ENCODE measurements at regions not wholly inside any gene's neighbourhood (a gene's known extent, or its start where the extent isn't known, plus 50 kb on each side); places are given as distances from the start of the nearest gene placed in this dataset.

GRCh38 chr5:5616247-5616895 lies 193.9 kb downstream of the ICE1 start:
- H3K4me1 ChIP-seq (ENCODE audit: low read depth) = peaks cover 5% of the 10 kb centered on the region
- no peaks in the 10 kb centered on the region for H3K9me3 ChIP-seq (ENCODE audit: low read depth)
- no peak overlapping the region for H3K4me3 ChIP-seq
- no peak overlapping the region for H3K27ac ChIP-seq
- H3K36me3 ChIP-seq = no peaks in the 10 kb centered on the region
- no peaks in the 10 kb centered on the region for H3K27me3 ChIP-seq
- peak; percentile 3 to 18 for DNase-seq (ENCODE audit: low read depth in 1 of 2, low spot score in 1 of 2)
- TF ChIP-seq, protein P1, sequence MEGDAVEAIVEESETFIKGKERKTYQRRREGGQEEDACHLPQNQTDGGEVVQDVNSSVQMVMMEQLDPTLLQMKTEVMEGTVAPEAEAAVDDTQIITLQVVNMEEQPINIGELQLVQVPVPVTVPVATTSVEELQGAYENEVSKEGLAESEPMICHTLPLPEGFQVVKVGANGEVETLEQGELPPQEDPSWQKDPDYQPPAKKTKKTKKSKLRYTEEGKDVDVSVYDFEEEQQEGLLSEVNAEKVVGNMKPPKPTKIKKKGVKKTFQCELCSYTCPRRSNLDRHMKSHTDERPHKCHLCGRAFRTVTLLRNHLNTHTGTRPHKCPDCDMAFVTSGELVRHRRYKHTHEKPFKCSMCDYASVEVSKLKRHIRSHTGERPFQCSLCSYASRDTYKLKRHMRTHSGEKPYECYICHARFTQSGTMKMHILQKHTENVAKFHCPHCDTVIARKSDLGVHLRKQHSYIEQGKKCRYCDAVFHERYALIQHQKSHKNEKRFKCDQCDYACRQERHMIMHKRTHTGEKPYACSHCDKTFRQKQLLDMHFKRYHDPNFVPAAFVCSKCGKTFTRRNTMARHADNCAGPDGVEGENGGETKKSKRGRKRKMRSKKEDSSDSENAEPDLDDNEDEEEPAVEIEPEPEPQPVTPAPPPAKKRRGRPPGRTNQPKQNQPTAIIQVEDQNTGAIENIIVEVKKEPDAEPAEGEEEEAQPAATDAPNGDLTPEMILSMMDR (IDR thresholded peaks at IDR 0.05; ENCODE audit: low read depth, low read length) = no peak

DNA sequence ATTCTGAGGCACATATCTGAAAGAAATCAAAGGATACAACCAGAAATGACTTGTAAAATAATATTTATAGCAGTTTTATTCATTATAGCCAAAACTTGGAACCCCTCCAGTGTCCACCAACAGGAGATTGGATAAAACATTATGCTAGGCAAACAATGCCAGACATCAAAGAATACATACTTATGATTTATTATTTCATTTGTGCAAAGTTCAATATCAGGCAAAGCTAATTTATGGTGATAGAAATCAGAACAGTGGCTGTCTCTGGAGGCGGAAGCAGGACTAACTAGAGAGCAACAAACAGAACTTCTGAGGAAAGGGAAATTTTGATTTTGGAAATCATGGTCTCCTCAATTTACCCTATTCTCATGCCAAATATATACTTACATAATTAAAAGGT lies 193.1 kb downstream of the ICE1 start:
- TF ChIP-seq, protein P1 (IDR thresholded peaks at IDR 0.05; ENCODE audit: low read depth, low read length) = no peak
- no peak for DNase-seq (ENCODE audit: low read depth in 1 of 2, low spot score in 1 of 2)
- Histone ChIP-seq H3K4me1 (ENCODE audit: low read depth) (peaks cover 5% of the 10 kb centered on the region), H3K27ac (no peak overlapping the region), H3K9me3 (ENCODE audit: low read depth) (no peaks in the 10 kb centered on the region), H3K36me3 (no peaks in the 10 kb centered on the region), H3K27me3 (no peaks in the 10 kb centered on the region), H3K4me3 (no peak overlapping the region)

GRCh38 chr5:5613261-5613990 lies 190.9 kb downstream of the ICE1 start:
- Histone ChIP-seq H3K4me3 (no peak overlapping the region), H3K4me1 (ENCODE audit: low read depth) (no peaks in the 10 kb centered on the region), H3K9me3 (ENCODE audit: low read depth) (no peaks in the 10 kb centered on the region), H3K27me3 (no peaks in the 10 kb centered on the region), H3K36me3 (no peaks in the 10 kb centered on the region), H3K27ac (no peak overlapping the region)
- TF ChIP-seq, protein P1 (IDR thresholded peaks at IDR 0.05; ENCODE audit: low read depth, low read length) = no peak
- no peak for DNase-seq (ENCODE audit: low read depth in 1 of 2, low spot score in 1 of 2)

GRCh38 chr5:5612096-5612495 lies 189.6 kb downstream of the ICE1 start:
- Histone ChIP-seq H3K9me3 (ENCODE audit: low read depth) (no peaks in the 10 kb centered on the region), H3K4me3 (no peak overlapping the region), H3K36me3 (no peaks in the 10 kb centered on the region), H3K4me1 (ENCODE audit: low read depth) (no peaks in the 10 kb centered on the region), H3K27me3 (no peaks in the 10 kb centered on the region), H3K27ac (no peak overlapping the region)
- TF ChIP-seq, protein P1 (IDR thresholded peaks at IDR 0.05; ENCODE audit: low read depth, low read length) = no peak
- DNase-seq (ENCODE audit: low read depth in 1 of 2, low spot score in 1 of 2) = no peak

DNA sequence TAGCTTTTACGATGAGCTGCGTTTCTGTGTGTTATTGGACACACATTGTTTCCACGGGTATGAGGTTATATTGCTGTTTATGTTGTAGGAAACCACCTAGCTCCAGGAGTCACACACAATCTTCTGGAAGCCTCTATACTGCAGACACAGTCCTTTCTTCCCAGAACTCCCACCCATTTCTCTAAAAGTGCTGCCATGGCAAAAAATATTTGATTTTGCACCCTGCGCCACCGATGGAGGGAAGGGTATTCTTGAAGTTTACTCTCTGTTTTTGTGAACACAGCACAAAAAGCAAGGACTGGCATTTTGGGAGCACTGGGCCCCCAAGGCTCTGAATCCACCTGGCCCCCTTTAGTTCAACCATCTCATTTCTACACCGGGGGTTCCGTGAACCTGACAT lies 187.5 kb downstream of the ICE1 start:
- H3K9me3 ChIP-seq (ENCODE audit: low read depth) = no peaks in the 10 kb centered on the region
- H3K36me3 ChIP-seq = no peaks in the 10 kb centered on the region
- no peaks in the 10 kb centered on the region for H3K27me3 ChIP-seq
- no peaks in the 10 kb centered on the region for H3K4me1 ChIP-seq (ENCODE audit: low read depth)
- H3K27ac ChIP-seq = no peak overlapping the region
- no peak for DNase-seq (ENCODE audit: low read depth in 1 of 2, low spot score in 1 of 2)
- TF ChIP-seq, protein P1 (IDR thresholded peaks at IDR 0.05; ENCODE audit: low read depth, low read length) = no peak
- no peak overlapping the region for H3K4me3 ChIP-seq

Data from cardiac muscle cell (in vitro differentiated cells and primary cell).